Epithelial cell of prostate (primary cell): ENCODE measurements at regions not wholly inside any gene's neighbourhood (a gene's known extent, or its start where the extent isn't known, plus 50 kb on each side); places are given as distances from the start of the nearest gene placed in this dataset.
A peak's percentile ranks its signal among the peaks of the same experiment; 100 is the strongest.

Experiments
- DNase-seq: peaks from one replicate; pipeline ENCODE4 v3.0.0-alpha.2; 2011; ENCODE audit warnings: low read depth, low spot score
- H3K27ac ChIP-seq: fragments of 450-650 bp; 2 replicates; pipeline ENCODE4 v1.5.1; 2017; ENCODE audit warnings: mild to moderate bottlenecking

DNA sequence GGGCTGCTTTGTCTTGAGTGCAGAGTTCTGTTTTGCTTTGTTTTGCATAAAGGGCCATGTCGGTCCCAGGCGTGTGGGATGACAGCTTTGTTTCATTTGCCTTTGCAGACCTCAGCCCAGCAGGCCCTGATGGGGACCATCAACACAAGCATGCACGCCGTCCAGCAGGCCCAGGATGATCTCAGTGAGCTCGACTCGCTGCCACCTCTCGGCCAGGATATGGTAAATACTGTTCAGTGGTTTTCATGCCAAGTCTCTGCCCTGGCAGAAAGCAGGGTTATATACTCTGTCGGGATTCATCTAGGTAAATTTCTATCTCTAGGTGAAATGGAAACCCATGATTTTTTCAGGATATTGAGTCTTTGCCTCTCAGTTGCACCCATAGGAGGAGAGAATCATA is 343.9 kb upstream of the TPM1 start:
- no peak overlapping the region for H3K27ac ChIP-seq
- DNase-seq, result no peak

DNA sequence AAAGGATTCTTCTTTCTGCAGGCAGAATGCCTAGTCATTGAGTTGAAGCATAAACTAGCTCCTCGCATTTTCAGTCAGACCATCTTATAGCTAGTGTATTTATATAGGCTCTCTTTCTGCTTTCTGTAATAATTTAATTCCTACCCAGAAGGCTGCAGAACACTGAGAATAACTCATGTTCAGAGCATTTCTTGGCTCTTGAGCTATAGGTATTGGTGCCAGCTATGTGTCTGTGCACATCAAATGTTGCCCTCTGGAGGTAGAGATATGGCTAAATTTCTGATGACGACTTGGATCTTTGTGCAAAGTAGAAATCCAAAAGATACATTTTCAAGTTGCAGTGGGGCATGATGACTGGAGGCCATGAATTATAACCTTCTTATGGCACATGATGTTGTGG is 336.2 kb upstream of the TPM1 start:
- H3K27ac ChIP-seq, result no peak overlapping the region
- no peak for DNase-seq

DNA sequence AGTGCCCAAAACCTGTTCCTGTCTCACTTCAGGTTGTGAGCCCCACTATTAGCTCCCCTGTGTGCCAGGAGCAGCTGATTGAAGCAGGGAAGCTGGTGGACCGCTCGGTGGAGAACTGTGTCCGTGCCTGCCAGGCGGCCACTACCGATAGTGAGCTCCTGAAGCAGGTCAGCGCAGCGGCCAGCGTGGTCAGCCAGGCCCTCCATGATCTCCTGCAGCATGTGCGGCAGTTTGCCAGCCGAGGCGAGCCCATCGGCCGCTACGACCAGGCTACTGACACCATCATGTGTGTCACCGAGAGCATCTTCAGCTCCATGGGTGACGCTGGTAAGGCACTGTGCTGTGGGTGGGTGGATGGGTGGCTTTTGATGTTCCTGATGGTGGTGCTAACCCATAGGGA is 334.1 kb upstream of the TPM1 start:
- no peak for DNase-seq
- no peak overlapping the region for H3K27ac ChIP-seq

DNA sequence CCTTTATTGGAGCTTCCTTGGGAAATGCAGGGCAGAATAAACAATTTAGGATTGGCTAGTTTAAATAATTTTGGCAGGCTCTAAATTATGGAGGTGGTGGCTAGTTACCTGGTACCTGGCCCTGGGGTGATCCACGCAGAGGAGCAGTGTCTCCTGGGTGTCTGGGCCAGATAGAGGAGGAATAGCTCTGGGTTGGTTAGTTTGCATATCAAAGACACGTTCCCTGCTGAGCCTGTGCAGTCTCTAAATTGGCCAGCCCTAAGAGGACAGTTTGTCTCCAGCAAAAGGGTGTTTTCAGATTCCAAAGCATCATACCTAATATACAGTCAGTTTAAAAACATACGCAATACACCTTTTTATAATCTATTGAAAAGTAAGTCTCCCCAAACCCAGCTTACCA is 333.3 kb upstream of the TPM1 start:
- no peak overlapping the region for H3K27ac ChIP-seq
- DNase-seq, result no peak

DNA sequence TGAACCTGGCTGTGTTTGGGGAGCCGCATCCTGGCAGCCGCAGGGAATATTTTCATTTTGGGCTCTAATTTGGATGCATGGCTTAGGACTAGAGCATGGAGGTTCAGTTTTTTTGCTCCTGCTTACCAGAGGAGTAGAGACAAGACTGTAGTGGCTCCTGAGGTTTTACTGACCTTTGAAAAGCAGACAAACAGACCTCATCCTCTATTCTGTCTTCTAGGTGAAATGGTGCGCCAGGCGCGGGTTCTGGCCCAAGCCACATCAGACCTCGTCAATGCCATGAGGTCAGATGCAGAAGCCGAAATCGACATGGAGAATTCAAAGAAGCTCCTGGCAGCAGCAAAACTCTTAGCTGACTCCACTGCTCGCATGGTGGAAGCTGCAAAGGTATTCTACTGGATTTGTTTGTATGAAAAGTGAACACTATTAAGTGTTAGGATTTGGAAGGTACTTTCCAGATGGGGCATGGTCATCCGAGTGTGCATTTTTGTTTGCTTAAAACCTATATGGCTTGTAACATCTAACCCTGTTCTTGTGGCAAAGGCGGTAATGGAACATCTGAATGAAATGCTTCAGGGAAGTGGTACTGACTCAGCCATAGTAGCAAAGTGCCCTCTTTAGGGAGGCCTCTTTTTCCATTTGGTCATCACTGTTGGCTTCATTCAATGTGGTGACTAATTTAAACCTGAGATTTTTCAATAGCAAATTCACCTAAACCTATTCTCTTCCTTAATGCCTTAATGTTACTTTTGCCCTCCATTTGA is 330.7 kb upstream of the TPM1 start:
- H3K27ac ChIP-seq, result no peak overlapping the region
- no peak for DNase-seq

DNA sequence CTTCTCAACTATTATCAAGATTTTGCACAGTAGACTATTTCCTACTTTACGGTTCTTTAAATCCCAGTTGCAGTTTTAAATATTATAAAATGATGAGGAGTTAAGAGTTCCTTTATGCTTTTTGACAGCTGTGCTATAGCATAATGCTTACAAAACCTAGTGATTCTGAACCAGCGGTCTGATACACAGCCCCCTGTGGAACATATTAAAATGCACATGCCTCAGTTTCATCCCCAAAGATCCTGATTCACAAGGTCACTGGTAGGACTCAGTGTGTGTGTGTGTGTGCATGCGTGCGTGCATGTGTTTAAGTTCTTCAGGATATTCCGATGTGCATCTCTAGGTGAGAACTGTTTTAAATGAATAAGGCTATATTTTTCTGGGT is 330.1 kb upstream of the TPM1 start:
- H3K27ac ChIP-seq, result no peak overlapping the region
- no peak for DNase-seq

DNA sequence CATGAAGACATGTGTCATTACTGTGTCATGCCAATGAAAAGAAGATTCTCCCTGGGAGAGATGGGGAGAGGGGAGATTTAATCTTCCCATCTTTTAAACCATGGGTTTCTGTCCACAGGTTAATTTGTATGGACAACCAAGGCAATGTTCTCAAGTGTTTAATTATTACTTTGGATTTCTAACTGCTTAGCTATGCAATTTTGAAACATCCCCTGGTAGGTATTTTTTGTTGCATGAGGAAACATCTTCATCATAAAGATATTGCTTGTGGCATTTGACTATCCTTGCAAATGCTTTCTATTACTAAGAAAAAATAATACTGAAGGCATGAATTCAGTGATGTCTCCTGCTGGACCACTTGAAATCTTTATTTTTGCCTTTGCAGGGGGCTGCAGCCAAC is 326.6 kb upstream of the TPM1 start:
- no peak overlapping the region for H3K27ac ChIP-seq
- DNase-seq, result no peak

DNA sequence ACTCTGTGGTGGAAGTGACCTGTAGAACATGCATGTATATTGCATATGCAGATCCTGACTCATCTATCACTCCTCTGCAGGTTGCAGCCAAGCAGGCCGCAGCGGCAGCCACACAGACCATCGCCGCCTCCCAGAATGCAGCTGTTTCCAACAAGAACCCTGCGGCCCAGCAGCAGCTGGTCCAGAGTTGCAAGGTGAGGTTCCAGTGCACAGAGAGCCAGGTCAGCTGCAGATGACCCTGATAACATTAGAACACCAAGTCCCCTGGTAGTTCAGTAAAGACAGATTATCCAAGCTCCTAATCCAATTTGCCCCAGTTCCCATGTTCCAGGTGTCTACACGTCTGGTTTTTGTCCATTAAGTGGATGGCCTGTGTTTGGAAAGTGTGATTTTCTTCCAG is 325.1 kb upstream of the TPM1 start:
- no peak for DNase-seq
- H3K27ac ChIP-seq, result no peak overlapping the region

DNA sequence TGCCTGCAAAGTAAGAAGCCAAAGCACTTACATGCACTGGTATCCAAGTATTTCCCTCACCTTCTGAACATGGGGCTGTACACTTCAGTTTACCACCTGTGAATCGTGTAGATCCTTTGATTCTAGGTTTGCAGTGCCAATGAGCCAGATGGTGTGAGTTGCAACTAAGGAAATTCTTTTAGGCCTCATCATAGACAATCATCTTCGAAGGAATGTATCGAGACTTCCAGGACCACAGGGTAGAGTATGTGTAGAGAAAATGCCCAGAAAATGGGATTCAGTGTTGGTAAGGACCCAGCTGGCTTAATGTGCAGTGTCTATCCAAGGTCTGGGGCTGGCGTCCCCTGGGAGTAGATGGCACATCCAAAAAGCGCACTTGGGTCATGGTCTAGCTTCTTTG is 323.2 kb upstream of the TPM1 start:
- H3K27ac ChIP-seq, result no peak overlapping the region
- DNase-seq, result no peak

DNA sequence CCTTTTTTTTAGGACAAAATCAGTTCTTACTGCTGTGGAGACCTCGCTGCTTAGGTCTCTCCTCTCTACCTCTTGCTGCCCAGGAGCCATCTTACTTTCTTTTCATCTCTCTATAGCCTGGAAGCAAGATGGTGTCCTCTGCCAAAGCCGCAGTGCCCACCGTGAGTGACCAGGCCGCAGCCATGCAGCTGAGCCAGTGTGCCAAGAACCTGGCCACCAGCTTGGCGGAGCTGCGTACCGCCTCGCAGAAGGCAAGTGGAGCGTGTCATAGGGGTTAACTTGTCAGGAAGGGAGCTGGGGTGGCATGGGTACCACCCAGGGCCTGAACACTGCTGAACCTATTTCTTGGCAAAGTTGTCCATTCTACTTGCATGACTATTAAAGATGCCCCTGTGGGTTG is 320.3 kb upstream of the TPM1 start:
- DNase-seq, result no peak
- H3K27ac ChIP-seq, result no peak overlapping the region

DNA sequence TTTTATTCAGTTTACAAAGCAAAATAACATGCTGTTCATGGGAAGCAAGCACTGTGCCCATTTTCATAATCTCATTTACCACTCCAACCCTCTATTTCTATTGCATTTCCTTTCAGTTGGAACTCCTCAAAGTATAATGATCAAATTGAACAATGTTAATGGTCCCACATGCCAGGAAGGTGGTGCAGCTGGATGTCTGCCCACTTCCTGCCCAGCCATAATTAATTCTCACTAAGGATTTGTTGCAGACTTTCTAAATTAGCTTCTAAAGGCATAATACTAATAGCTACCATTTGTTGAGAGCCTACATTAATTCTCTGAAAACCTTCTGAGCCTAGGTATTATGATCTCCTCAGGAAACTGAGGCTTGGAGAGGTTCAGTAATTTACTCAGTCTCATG is 316.1 kb upstream of the TPM1 start:
- no peak overlapping the region for H3K27ac ChIP-seq
- DNase-seq, result no peak

DNA sequence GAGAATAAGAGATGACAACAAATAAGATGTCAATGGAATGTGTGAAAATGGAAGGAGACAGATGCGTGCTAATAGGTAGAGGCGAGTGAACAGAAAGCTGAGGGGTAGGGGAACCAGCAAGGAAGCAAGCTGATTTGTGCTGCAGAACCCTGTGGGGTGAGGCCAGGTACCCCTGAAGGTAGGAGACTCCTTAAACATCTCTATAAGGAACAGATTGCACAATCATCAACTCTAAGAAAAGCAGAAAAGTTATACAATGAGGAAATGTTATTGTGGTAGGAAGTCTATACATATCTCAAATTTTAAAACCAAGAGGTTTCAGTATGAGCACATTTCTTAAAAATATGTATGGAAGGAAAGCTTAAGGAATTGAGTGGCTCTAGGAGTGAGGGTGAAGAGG is 315.0 kb upstream of the TPM1 start:
- no peak for DNase-seq
- H3K27ac ChIP-seq, result no peak overlapping the region

DNA sequence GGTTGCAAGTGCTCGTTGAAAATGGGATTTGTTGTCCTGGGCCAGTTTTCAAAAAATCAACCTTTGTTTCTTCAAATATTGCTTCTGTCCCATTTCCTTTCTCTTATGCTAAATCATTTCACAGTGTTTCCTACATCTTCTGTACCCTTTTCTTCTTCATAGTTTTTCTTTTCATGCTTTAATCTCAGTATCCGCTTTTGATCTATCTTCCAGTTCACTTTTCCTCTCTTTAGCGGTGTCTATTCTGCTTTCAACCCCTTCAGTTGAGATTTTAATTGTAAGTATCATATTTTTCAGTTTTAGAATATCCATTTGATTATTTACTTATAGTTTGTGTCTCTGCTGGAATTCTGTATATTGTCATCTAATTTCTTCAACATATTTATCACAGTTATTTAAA is 311.7 kb upstream of the TPM1 start:
- DNase-seq, result no peak
- H3K27ac ChIP-seq, result no peak overlapping the region

DNA sequence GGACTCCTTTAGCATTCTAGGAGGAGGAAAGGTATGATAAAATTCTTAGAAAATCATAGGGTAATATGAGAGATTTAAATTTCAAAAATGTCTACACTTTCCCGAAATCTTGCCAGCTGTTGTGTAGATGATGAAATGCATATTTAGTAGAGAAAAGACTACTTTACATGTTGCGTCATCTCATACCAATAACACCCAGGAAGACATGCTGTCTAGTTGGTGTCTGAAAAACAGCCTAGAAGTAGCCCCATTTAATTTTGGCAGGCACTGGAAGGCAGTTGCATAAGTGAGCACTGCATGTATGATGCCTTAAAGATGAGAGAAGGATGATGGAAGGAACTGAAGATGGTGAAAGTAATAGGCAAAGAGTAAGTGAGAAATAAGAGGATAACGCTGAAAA is 310.5 kb upstream of the TPM1 start:
- H3K27ac ChIP-seq, result no peak overlapping the region
- no peak for DNase-seq

DNA sequence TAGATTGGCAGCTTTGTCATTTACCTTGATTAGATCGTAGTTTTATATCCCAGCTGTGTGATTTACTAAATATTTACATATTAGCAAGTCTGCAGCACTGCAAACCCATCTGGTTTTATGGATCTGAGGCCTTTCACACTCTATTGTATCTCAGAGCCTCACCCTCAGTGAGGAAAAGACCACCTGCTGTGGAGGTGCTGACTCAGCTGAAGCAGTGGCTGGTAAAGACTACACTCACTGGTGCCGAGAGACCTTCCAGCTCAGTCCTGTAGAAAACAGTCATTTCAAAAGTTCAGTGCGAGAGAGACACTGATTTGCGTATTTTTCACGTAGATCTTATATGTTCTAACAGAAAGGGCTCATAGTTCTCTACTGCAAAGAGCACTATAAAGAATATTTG is 307.8 kb upstream of the TPM1 start:
- H3K27ac ChIP-seq, result no peak overlapping the region
- DNase-seq, result no peak

DNA sequence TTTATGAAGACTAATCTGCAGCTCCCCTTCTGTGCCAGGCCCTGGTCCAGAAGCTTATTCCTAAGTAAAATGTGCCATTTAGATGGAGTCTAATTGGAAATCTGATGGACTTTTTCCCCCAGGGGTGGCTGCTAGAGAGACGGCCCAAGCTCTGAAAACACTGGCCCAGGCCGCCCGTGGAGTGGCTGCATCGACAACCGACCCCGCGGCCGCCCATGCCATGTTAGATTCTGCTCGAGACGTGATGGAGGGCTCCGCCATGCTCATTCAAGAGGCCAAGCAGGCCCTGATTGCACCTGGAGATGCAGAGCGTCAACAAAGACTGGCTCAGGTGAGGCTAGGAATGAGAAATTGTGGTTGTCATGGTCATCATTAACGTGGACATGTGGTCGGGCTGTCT is 305.8 kb upstream of the TPM1 start:
- DNase-seq, result no peak
- H3K27ac ChIP-seq, result no peak overlapping the region

DNA sequence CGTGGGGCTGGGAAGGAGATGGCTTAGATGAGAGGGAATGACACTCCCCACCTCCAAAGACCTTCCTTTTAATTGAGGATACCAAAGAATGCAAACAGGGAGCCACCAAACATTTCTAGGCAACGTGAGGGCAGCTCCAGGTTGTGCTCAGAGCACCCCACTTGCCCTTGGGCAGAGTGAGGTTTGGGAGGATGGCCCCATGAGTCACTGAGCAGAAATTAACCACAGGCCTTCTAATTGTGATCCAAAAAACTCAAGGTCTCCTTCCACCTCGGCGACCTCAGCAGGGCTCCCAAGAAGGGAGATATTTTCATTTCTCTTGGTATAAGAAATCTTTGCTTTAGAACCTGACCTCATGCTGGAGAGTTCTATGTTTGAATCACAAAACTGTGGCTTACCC is 305.0 kb upstream of the TPM1 start:
- DNase-seq, result no peak
- no peak overlapping the region for H3K27ac ChIP-seq

DNA sequence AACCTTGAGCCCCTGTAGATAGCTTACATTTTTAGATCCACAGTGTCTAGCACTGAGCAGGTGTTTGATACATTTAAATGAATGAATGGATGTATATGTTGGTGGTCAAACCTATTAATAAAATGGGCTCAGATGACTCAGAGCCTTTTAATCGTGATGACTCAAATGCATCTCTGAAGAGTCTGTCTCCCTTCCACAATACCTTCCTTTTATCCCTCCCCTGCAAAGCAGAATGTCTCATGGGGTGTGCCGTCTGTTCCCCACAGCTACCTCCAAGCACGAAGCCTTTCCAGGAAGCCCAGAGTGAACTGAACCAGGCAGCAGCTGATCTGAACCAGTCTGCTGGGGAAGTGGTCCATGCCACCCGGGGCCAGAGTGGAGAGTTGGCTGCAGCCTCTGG is 303.5 kb upstream of the TPM1 start:
- peak; percentile 90 for DNase-seq
- peak overlapping the region; percentile 63 for H3K27ac ChIP-seq

DNA sequence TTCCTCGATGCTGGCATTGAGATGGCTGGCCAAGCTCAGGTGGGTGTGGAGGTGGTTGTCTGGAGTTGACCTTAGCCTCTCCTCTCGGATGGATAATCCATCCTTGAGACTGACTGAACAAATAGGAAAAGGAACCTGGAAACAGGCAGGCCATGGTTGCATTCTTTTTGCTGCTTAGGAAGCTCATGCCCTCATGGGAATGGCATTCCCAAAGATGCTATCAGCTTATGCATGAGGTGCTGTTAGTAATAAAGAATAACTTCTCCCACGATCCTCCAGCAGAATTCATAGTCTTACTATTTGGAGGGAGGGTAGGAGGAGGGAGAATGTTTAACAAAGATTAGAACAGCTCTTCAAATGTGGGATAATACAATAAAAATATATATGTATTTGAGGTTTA is 303.0 kb upstream of the TPM1 start:
- peak; percentile 44 for DNase-seq
- H3K27ac ChIP-seq, result peak overlapping the region; percentile 63

DNA sequence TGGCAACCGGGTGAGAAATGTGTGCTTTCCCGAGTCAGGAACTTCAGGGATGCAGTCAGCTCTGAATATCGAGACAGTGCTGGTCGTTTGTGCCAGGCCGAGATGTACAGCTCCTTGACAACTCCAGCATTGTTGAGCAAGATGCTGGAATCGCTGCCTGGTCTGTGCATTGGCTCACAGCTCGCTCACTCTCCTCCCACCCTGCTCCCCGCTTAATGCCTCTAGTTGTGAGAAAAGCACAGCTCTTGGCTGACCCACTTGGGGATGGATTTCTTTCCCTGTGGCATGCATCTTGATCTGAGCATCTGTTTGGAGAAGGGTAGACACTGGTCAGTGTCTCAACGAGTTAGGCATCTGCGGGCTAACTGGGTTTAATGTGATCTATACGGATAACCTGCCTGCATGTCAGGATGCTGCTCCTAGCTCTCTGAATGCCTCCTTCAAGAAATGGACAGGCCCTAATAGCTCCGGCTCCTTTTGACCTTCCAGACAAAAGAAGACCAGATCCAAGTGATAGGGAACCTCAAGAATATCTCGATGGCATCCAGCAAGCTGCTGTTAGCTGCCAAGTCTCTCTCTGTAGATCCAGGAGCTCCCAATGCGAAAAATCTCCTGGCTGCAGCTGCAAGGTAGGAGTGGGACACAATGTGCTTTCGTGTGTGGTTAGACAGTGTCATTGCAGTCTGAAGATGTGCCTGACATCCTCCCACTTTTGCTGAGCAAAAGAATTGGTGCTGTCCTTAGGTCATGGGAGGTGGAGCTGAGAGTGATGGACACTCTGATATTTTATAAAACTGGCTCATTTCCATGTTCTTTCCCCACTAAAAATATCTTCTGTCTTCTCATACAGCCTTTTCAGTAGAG is 302.2 kb upstream of the TPM1 start:
- no peak for DNase-seq

DNA sequence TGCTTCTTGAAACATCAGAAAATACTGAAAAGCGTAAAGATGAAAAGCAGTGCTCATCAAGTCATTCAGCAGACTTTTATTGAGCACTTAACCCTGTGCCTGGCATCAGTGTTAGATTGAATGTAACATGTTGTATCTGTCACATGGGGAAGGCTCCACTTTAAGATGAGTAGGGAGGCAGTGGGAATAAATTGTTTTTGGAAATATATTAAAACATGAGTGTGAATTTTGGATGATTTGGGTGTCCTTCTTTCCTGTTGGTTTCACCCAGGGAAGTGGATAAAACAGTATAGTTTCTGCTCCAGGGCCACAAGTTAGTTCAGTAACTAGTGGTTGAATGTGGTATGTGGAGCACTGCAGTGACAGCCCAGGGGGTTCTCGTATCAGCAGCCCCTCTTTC is 301.4 kb upstream of the TPM1 start:
- no peak overlapping the region for H3K27ac ChIP-seq
- no peak for DNase-seq

More for the DNA sequence above, 302.2 kb upstream of the TPM1 start:
- peak overlapping the region; percentile 63 for H3K27ac ChIP-seq
